ENCODE measurements at regions not wholly inside any gene's neighbourhood (a gene's known extent, or its start where the extent isn't known, plus 50 kb on each side); places are given as distances from the start of the nearest gene placed in this dataset.
"Not testable (repeated sequence)": the region's sequence is repeated elsewhere in the genome, so short reads cannot be mapped to it uniquely, and the experiment has no call there.

- TF ChIP-seq CREB5 (CRISPR knock-in tag; IDR thresholded peaks at IDR 0.05; ENCODE audit: low read depth) = no peak
Measured at GRCh38 chr2:61617610-61618009, 79.5 kb upstream of the XPO1 start (continued).

GRCh38 chr2:61605245-61605644 lies 67.1 kb upstream of the XPO1 start:
- no peak for TF ChIP-seq ZNF70 (CRISPR knock-in tag; IDR thresholded peaks at IDR 0.05)
- no peak for TF ChIP-seq RARB (CRISPR knock-in tag; IDR thresholded peaks at IDR 0.05)
- TF ChIP-seq ZFP30 (CRISPR knock-in tag; IDR thresholded peaks at IDR 0.05) = no peak
- TF ChIP-seq TSHZ2 (CRISPR knock-in tag; IDR thresholded peaks at IDR 0.05) = no peak
- TF ChIP-seq CSDC2 (CRISPR knock-in tag; IDR thresholded peaks at IDR 0.05) = no peak
- TF ChIP-seq ZNF8 (CRISPR knock-in tag; IDR thresholded peaks at IDR 0.05) = no peak
- TF ChIP-seq TOX (CRISPR knock-in tag; IDR thresholded peaks at IDR 0.05; ENCODE audit: borderline replicate concordance) = no peak
- no peak for TF ChIP-seq CREB5 (CRISPR knock-in tag; IDR thresholded peaks at IDR 0.05; ENCODE audit: low read depth)
- TF ChIP-seq ZNF565 (CRISPR knock-in tag; conservative IDR thresholded peaks at IDR 0.05; ENCODE audit: low read depth) = no peak
- TF ChIP-seq SNAI2 (CRISPR knock-in tag; IDR thresholded peaks at IDR 0.05) = no peak
- no peak for TF ChIP-seq ZC3H10 (CRISPR knock-in tag; IDR thresholded peaks at IDR 0.05)
- no peak for TF ChIP-seq PATZ1 (CRISPR knock-in tag; IDR thresholded peaks at IDR 0.05; ENCODE audit: borderline replicate concordance)
- TF ChIP-seq POU6F1 (CRISPR knock-in tag; IDR thresholded peaks at IDR 0.05; ENCODE audit: borderline replicate concordance, low read depth) = no peak
- TF ChIP-seq TCF4 (CRISPR knock-in tag; IDR thresholded peaks at IDR 0.05; ENCODE audit: borderline replicate concordance) = no peak
- no peak for TF ChIP-seq ISL1 (CRISPR knock-in tag; IDR thresholded peaks at IDR 0.05)
- TF ChIP-seq OSR1 (CRISPR knock-in tag; IDR thresholded peaks at IDR 0.05) = no peak
- no peak for TF ChIP-seq CSRNP3 (CRISPR knock-in tag; IDR thresholded peaks at IDR 0.05)
- no peak for TF ChIP-seq ESRRG (CRISPR knock-in tag; IDR thresholded peaks at IDR 0.05)
- no peak for ATAC-seq

- no peak for ATAC-seq
- TF ChIP-seq TCF4 (CRISPR knock-in tag; IDR thresholded peaks at IDR 0.05; ENCODE audit: borderline replicate concordance) = no peak
Measured at GRCh38 chr2:61604433-61604832, 66.3 kb upstream of the XPO1 start.

- ATAC-seq = not testable (repeated sequence)
Measured at GRCh38 chr2:61598515-61599156, 60.5 kb upstream of the XPO1 start.

Measured in SK-N-SH treated with all-trans-retinoic acid at 6 μM for 48 hours (cell line).